BLaER1 treated with 17β-estradiol and CSF1 and Interleukin-3, amounts not matched to agents 10 nM and 100 nM (cell line): ENCODE measurements at regions not wholly inside any gene's neighbourhood (a gene's known extent, or its start where the extent isn't known, plus 50 kb on each side); places are given as distances from the start of the nearest gene placed in this dataset.
"Not testable (repeated sequence)": the region's sequence is repeated elsewhere in the genome, so short reads cannot be mapped to it uniquely, and the experiment has no call there.

Experiments
- H3K27ac ChIP-seq, 11 experiments: shearing (Covaris generic); formaldehyde crosslinking; 2 replicates each; pipeline ENCODE4 v1.8.1; 2022
- H3K27me3 ChIP-seq, 11 experiments: shearing (Covaris generic); formaldehyde crosslinking; 2 replicates each; pipeline ENCODE4 v1.8.1; 2022
- H3K36me3 ChIP-seq, 11 experiments: shearing (Covaris generic); formaldehyde crosslinking; 2 replicates each; pipeline ENCODE4 v1.8.1; 2022
- H3K4me1 ChIP-seq, 10 experiments: shearing (Covaris generic); formaldehyde crosslinking; 2 replicates each; pipeline ENCODE4 v1.8.1; 2022
- H3K4me2 ChIP-seq, 11 experiments: shearing (Covaris generic); formaldehyde crosslinking; 2 replicates each; pipeline ENCODE4 v1.8.1; 2022
- H3K4me3 ChIP-seq, 10 experiments: shearing (Covaris generic); formaldehyde crosslinking; 2 replicates each; pipeline ENCODE4 v1.8.1; 2022
- H3K9ac ChIP-seq, 11 experiments: shearing (Covaris generic); formaldehyde crosslinking; 2 replicates each; pipeline ENCODE4 v1.8.1; 2022
- H3K9me3 ChIP-seq, 11 experiments: shearing (Covaris generic); formaldehyde crosslinking; replicated peaks in 1 of 11; 2 replicates each; pipeline ENCODE4 v1.8.1; 2022
- H4K20me1 ChIP-seq, 11 experiments: shearing (Covaris generic); formaldehyde crosslinking; 2 replicates each; pipeline ENCODE4 v1.8.1; 2022
- Cebpa-rat ChIP-seq, 11 experiments: shearing (Covaris generic); IDR thresholded peaks; 2 replicates each; pipeline ENCODE4 v1.8.1; 2022

GRCh38 chr1:102239247-102239646 lies 242.5 kb upstream of the OLFM3 start:
- Histone ChIP-seq H3K9me3 (peaks cover 8 to 12% (median 10%) of the 10 kb centered on the region in 11 experiments; a peak in 21 of 22 replicates), H3K4me2 (no peak overlapping the region), H3K27me3 (no peaks in the 10 kb centered on the region; a peak in 1 of 22 replicates), H3K36me3 (no peaks in the 10 kb centered on the region), H3K9ac (no peak overlapping the region), H3K4me1 (peaks cover 0 to 15% (median 9%) of the 10 kb centered on the region in 10 experiments; a peak in 12 of 20 replicates), H3K4me3 (no peak overlapping the region), H4K20me1 (no peaks in the 10 kb centered on the region), H3K27ac (no peak overlapping the region)
- no peak for TF ChIP-seq Cebpa-rat (IDR thresholded peaks at IDR 0.05)

GRCh38 chr1:102234753-102235359 lies 238.1 kb upstream of the OLFM3 start:
- Histone ChIP-seq H3K4me1 (no peaks in the 10 kb centered on the region), H3K9ac (no peak overlapping the region), H4K20me1 (no peaks in the 10 kb centered on the region), H3K36me3 (no peaks in the 10 kb centered on the region), H3K4me3 (no peak overlapping the region), H3K27me3 (no peaks in the 10 kb centered on the region), H3K4me2 (no peak overlapping the region), H3K27ac (no peak overlapping the region), H3K9me3 (peaks cover 8 to 17% (median 15%) of the 10 kb centered on the region in 11 experiments; a peak in 21 of 22 replicates)
- no peak for TF ChIP-seq Cebpa-rat (IDR thresholded peaks at IDR 0.05)

- H3K36me3 ChIP-seq, result no peaks in the 10 kb centered on the region
- no peaks in the 10 kb centered on the region for H4K20me1 ChIP-seq
- no peak overlapping the region for H3K4me2 ChIP-seq
- H3K9me3 ChIP-seq, result 0 out of 22 replicates have a peak, but pooled peaks cover 0 to 4% (median 0%) of the 10 kb centered on the region in 11 experiments
- H3K9ac ChIP-seq, result no peak overlapping the region
- no peak for TF ChIP-seq Cebpa-rat (IDR thresholded peaks at IDR 0.05)
- H3K27ac ChIP-seq, result no peak overlapping the region
- H3K4me3 ChIP-seq, result no peak overlapping the region
- H3K27me3 ChIP-seq, result no peaks in the 10 kb centered on the region
- no peaks in the 10 kb centered on the region for H3K4me1 ChIP-seq
Observed at GRCh38 chr1:102219463-102219862, 222.7 kb upstream of the OLFM3 start.

GRCh38 chr1:102210891-102211290 lies 214.2 kb upstream of the OLFM3 start:
- not testable (repeated sequence) for H3K27ac ChIP-seq, H3K9ac ChIP-seq, H3K4me1 ChIP-seq, H3K4me3 ChIP-seq, H4K20me1 ChIP-seq, H3K36me3 ChIP-seq, H3K4me2 ChIP-seq, H3K27me3 ChIP-seq, H3K9me3 ChIP-seq

GRCh38 chr1:102191723-102192122 lies 195.0 kb upstream of the OLFM3 start:
- Histone ChIP-seq H3K4me3 (no peak overlapping the region), H3K4me1 (no peaks in the 10 kb centered on the region), H3K27ac (no peak overlapping the region), H3K27me3 (no peaks in the 10 kb centered on the region), H3K9me3 (no peaks in the 10 kb centered on the region), H3K4me2 (no peak overlapping the region), H3K9ac (no peak overlapping the region), H3K36me3 (no peaks in the 10 kb centered on the region), H4K20me1 (no peaks in the 10 kb centered on the region)
- TF ChIP-seq Cebpa-rat (IDR thresholded peaks at IDR 0.05), result no peak

GRCh38 chr1:102190429-102190828 lies 193.7 kb upstream of the OLFM3 start:
- H4K20me1 ChIP-seq, result no peaks in the 10 kb centered on the region
- no peak overlapping the region for H3K4me2 ChIP-seq
- no peak overlapping the region for H3K27ac ChIP-seq
- 0 out of 22 replicates have a peak, but pooled peaks cover 0 to 3% (median 0%) of the 10 kb centered on the region in 11 experiments for H3K9me3 ChIP-seq
- no peak overlapping the region for H3K4me3 ChIP-seq
- no peaks in the 10 kb centered on the region for H3K27me3 ChIP-seq
- H3K9ac ChIP-seq, result no peak overlapping the region
- no peak for TF ChIP-seq Cebpa-rat (IDR thresholded peaks at IDR 0.05)
- no peaks in the 10 kb centered on the region for H3K4me1 ChIP-seq
- no peaks in the 10 kb centered on the region for H3K36me3 ChIP-seq

- Histone ChIP-seq H3K4me1 (peaks cover 0 to 12% (median 6%) of the 10 kb centered on the region in 10 experiments; a peak in 11 of 20 replicates), H3K27ac (no peak overlapping the region), H3K4me2 (no peak overlapping the region), H3K4me3 (no peak overlapping the region), H4K20me1 (no peaks in the 10 kb centered on the region), H3K9ac (no peak overlapping the region), H3K9me3 (0 out of 22 replicates have a peak, but pooled peaks cover 0 to 3% (median 0%) of the 10 kb centered on the region in 11 experiments), H3K27me3 (no peaks in the 10 kb centered on the region), H3K36me3 (no peaks in the 10 kb centered on the region)
- no peak for TF ChIP-seq Cebpa-rat (IDR thresholded peaks at IDR 0.05)
Observed at GRCh38 chr1:102186536-102186935, 189.8 kb upstream of the OLFM3 start.

GRCh38 chr1:102185260-102185659 lies 188.5 kb upstream of the OLFM3 start:
- peaks cover 0 to 12% (median 6%) of the 10 kb centered on the region in 10 experiments; a peak in 11 of 20 replicates for H3K4me1 ChIP-seq
- no peaks in the 10 kb centered on the region for H4K20me1 ChIP-seq
- H3K36me3 ChIP-seq, result no peaks in the 10 kb centered on the region
- H3K9me3 ChIP-seq, result 0 out of 22 replicates have a peak, but pooled peaks cover 0 to 3% (median 0%) of the 10 kb centered on the region in 11 experiments
- H3K27ac ChIP-seq, result no peak overlapping the region
- TF ChIP-seq Cebpa-rat (IDR thresholded peaks at IDR 0.05), result no peak
- H3K27me3 ChIP-seq, result no peaks in the 10 kb centered on the region
- H3K9ac ChIP-seq, result no peak overlapping the region
- H3K4me3 ChIP-seq, result no peak overlapping the region
- H3K4me2 ChIP-seq, result no peak overlapping the region

- Histone ChIP-seq H3K9me3 (0 out of 22 replicates have a peak, but pooled peaks cover 0 to 3% (median 0%) of the 10 kb centered on the region in 11 experiments), H3K4me3 (no peak overlapping the region), H3K9ac (no peak overlapping the region), H3K27ac (no peak overlapping the region), H3K36me3 (no peaks in the 10 kb centered on the region), H3K27me3 (no peaks in the 10 kb centered on the region), H3K4me2 (peak overlapping the region in 3 of 11 experiments; percentile 16 to 63 (median 35); a peak in 4 of 22 replicates), H3K4me1 (peaks cover 0 to 12% (median 6%) of the 10 kb centered on the region in 10 experiments; a peak in 11 of 20 replicates), H4K20me1 (no peaks in the 10 kb centered on the region)
- TF ChIP-seq Cebpa-rat (IDR thresholded peaks at IDR 0.05), result no peak
Observed at GRCh38 chr1:102184477-102184876, 187.8 kb upstream of the OLFM3 start.

GRCh38 chr1:102183711-102184110 lies 187.0 kb upstream of the OLFM3 start:
- no peak overlapping the region for H3K9ac ChIP-seq

More at GRCh38 chr1:102183711-102184110, 187.0 kb upstream of the OLFM3 start:
- no peak for TF ChIP-seq Cebpa-rat (IDR thresholded peaks at IDR 0.05)
- 0 out of 22 replicates have a peak, but pooled peaks cover 0 to 3% (median 0%) of the 10 kb centered on the region in 11 experiments for H3K9me3 ChIP-seq
- no peaks in the 10 kb centered on the region for H3K27me3 ChIP-seq
- no peaks in the 10 kb centered on the region for H3K36me3 ChIP-seq
- H4K20me1 ChIP-seq, result no peaks in the 10 kb centered on the region
- peak overlapping the region in 7 of 11 experiments; percentile 9 to 63 (median 31); a peak in 10 of 22 replicates for H3K4me2 ChIP-seq
- no peak overlapping the region for H3K27ac ChIP-seq
- H3K4me3 ChIP-seq, result no peak overlapping the region
- H3K4me1 ChIP-seq, result peaks cover 0 to 12% (median 6%) of the 10 kb centered on the region in 10 experiments; a peak in 11 of 20 replicates
